DOHH2 (cell line): ENCODE measurements at regions not wholly inside any gene's neighbourhood (a gene's known extent, or its start where the extent isn't known, plus 50 kb on each side); places are given as distances from the start of the nearest gene placed in this dataset.

Source experiments
- H3F3A ChIP-seq: fragments of 200-600 bp; sonication (generic), shearing (Covaris generic); 2 replicates; pipeline ENCODE4 v1.6.0; 2016; ENCODE audit warnings: antibody characterized with exemption, mild to moderate bottlenecking; ENCODE audit not compliant: control insufficient read depth, insufficient read depth
- H3K27ac ChIP-seq: fragments of 200-600 bp; sonication (generic); 2 replicates; pipeline ENCODE4 v1.5.1; 2014; ENCODE audit warnings: low read depth, mild to moderate bottlenecking, low read length, moderate library complexity
- H3K27me3 ChIP-seq: fragments of 200-600 bp; sonication (generic); 2 replicates; pipeline ENCODE4 v1.6.1; 2014; ENCODE audit warnings: mild to moderate bottlenecking, low read length, mixed read lengths; ENCODE audit not compliant: control insufficient read depth
- H3K36me3 ChIP-seq: fragments of 200-600 bp; sonication (generic); 2 replicates; pipeline ENCODE4 v1.6.1; 2014; ENCODE audit warnings: mild to moderate bottlenecking, low read length, moderate library complexity, mixed read lengths; ENCODE audit not compliant: control insufficient read depth
- H3K4me1 ChIP-seq: fragments of 200-600 bp; sonication (generic); 2 replicates; pipeline ENCODE4 v1.6.1; 2014; ENCODE audit warnings: mild to moderate bottlenecking, low read length, mixed read lengths; ENCODE audit not compliant: control insufficient read depth
- H3K4me2 ChIP-seq: fragments of 200-600 bp; sonication (generic); 2 replicates; pipeline ENCODE4 v1.6.0; 2014; ENCODE audit warnings: mild to moderate bottlenecking, low read length, moderate library complexity
- H3K4me3 ChIP-seq: fragments of 200-600 bp; sonication (generic); 2 replicates; pipeline ENCODE4 v1.5.1; 2014; ENCODE audit warnings: mild to moderate bottlenecking, low read length, mixed read lengths
- H3K79me2 ChIP-seq: fragments of 200-600 bp; sonication (generic); 2 replicates; pipeline ENCODE4 v1.6.1; 2014; ENCODE audit warnings: mild to moderate bottlenecking, low read length, mixed read lengths; ENCODE audit not compliant: control insufficient read depth
- H3K9me2 ChIP-seq: fragments of 200-600 bp; sonication (generic); replicated peaks from 2 replicates; pipeline ENCODE4 v1.6.1; 2014; ENCODE audit warnings: mild to moderate bottlenecking, low read length, mixed read lengths; ENCODE audit not compliant: control insufficient read depth
- H3K9me3 ChIP-seq: fragments of 200-600 bp; sonication (generic); 2 replicates; pipeline ENCODE4 v1.6.1; 2014; ENCODE audit warnings: antibody characterized with exemption, low read length, mixed read lengths; ENCODE audit not compliant: control insufficient read depth, insufficient read depth
- H4K20me1 ChIP-seq: fragments of 200-600 bp; sonication (generic); 2 replicates; pipeline ENCODE4 v1.6.0; 2014; ENCODE audit warnings: low read depth, mild to moderate bottlenecking, antibody characterized with exemption, low read length, moderate library complexity; ENCODE audit not compliant: control insufficient read depth, insufficient read depth
- EZH2phosphoT487 ChIP-seq: fragments of 200-600 bp; sonication (generic); IDR thresholded peaks from 2 replicates; pipeline ENCODE4 v1.6.1; 2017; ENCODE audit warnings: borderline replicate concordance, mild to moderate bottlenecking, antibody characterized with exemption, low read length, moderate library complexity, mixed read lengths
- TF ChIP-seq, protein P1 (sequence below): fragments of 200-600 bp; sonication (generic); IDR thresholded peaks from one replicate; pipeline ENCODE4 v1.5.1; 2014; ENCODE audit warnings: antibody characterized with exemption, mild to moderate bottlenecking, low read depth, low read length; ENCODE audit not compliant: poor library complexity, severe bottlenecking

GRCh38 chr14:82432301-82433105, 898.9 kb upstream of the SEL1L start:
- Histone ChIP-seq H3K4me1 (no peaks in the 10 kb centered on the region), H3K79me2 (no peaks in the 10 kb centered on the region), H4K20me1 (no peaks in the 10 kb centered on the region), H3K36me3 (no peaks in the 10 kb centered on the region), H3K4me3 (no peak overlapping the region), H3F3A (no peaks in the 10 kb centered on the region), H3K27me3 (no peaks in the 10 kb centered on the region), H3K4me2 (no peak overlapping the region), H3K9me3 (no peaks in the 10 kb centered on the region), H3K9me2 (no peaks in the 10 kb centered on the region), H3K27ac (no peak overlapping the region)
- TF ChIP-seq, protein P1, sequence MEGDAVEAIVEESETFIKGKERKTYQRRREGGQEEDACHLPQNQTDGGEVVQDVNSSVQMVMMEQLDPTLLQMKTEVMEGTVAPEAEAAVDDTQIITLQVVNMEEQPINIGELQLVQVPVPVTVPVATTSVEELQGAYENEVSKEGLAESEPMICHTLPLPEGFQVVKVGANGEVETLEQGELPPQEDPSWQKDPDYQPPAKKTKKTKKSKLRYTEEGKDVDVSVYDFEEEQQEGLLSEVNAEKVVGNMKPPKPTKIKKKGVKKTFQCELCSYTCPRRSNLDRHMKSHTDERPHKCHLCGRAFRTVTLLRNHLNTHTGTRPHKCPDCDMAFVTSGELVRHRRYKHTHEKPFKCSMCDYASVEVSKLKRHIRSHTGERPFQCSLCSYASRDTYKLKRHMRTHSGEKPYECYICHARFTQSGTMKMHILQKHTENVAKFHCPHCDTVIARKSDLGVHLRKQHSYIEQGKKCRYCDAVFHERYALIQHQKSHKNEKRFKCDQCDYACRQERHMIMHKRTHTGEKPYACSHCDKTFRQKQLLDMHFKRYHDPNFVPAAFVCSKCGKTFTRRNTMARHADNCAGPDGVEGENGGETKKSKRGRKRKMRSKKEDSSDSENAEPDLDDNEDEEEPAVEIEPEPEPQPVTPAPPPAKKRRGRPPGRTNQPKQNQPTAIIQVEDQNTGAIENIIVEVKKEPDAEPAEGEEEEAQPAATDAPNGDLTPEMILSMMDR: no peak
- no peak for TF ChIP-seq EZH2phosphoT487

GRCh38 chr14:82438436-82438835, 904.8 kb upstream of the SEL1L start:
- Histone ChIP-seq H3K27ac (no peak overlapping the region), H3K9me2 (no peaks in the 10 kb centered on the region), H3K27me3 (no peaks in the 10 kb centered on the region), H3K9me3 (no peaks in the 10 kb centered on the region), H3K4me1 (no peaks in the 10 kb centered on the region), H3K79me2 (no peaks in the 10 kb centered on the region), H3K4me3 (no peak overlapping the region), H3F3A (no peaks in the 10 kb centered on the region), H3K36me3 (no peaks in the 10 kb centered on the region), H4K20me1 (no peaks in the 10 kb centered on the region), H3K4me2 (no peak overlapping the region)
- no peak for TF ChIP-seq EZH2phosphoT487
- TF ChIP-seq, protein P1: no peak

DNA sequence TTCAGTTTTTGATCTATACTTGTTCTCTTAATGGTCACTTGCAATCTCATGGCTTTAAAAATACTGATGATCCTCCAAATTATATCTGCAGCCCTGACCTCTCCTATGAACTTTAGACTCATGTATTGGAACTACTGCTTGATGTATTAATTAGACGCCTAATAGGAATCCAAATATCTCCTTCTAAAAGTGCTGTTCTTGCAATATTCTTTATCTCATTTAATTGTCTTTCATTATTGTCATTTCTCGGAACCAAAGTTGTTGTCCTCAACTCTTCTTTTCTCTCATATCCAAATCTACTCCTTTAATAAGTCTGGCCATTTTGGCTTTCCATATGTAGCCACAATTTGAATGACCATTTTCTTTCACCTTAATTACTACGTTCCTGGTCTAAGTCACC, 907.6 kb upstream of the SEL1L start:
- Histone ChIP-seq H3K36me3 (no peaks in the 10 kb centered on the region), H3K27me3 (no peaks in the 10 kb centered on the region), H3K9me3 (no peaks in the 10 kb centered on the region), H3K4me2 (no peak overlapping the region), H3K27ac (no peak overlapping the region), H3F3A (no peaks in the 10 kb centered on the region), H3K79me2 (no peaks in the 10 kb centered on the region), H4K20me1 (no peaks in the 10 kb centered on the region), H3K9me2 (peaks cover 3% of the 10 kb centered on the region; the same call in 1 of the 2 replicates), H3K4me1 (no peaks in the 10 kb centered on the region), H3K4me3 (no peak overlapping the region)
- TF ChIP-seq EZH2phosphoT487: no peak
- TF ChIP-seq, protein P1: no peak
